Stimulated activated CD8-positive, alpha-beta memory T cell treated with anti-CD3 and anti-CD28 coated beads, Interleukin-15, amount 100 ng/mL, for 24 hours (primary cell): ENCODE measurements at regions not wholly inside any gene's neighbourhood (a gene's known extent, or its start where the extent isn't known, plus 50 kb on each side); places are given as distances from the start of the nearest gene placed in this dataset.

ENCODE experiments used
- DNase-seq: peaks from one replicate; pipeline ENCODE4 v3.0.0-alpha.2; 2020; ENCODE audit warnings: low read depth

DNA sequence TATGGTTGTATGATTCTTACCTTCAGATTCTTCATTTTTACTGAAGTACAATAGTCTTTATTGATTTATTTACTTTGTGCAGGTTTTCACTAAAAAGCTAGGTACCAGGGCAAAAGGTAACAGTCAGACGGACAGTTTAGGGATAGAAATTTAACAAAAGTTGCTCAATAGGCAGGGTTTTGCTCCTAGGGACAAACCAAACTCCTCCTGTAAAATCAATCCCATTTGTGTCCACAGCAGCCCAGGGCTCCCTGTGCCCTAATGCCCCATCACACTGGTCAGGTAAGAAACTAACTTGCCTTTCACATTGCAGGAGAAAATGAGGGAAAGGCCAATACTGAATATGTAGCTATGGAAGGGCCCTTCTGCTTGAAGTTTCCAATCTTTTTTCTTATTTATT is 410.9 kb downstream of the EPHA4 start:
- DNase-seq = no peak

DNA sequence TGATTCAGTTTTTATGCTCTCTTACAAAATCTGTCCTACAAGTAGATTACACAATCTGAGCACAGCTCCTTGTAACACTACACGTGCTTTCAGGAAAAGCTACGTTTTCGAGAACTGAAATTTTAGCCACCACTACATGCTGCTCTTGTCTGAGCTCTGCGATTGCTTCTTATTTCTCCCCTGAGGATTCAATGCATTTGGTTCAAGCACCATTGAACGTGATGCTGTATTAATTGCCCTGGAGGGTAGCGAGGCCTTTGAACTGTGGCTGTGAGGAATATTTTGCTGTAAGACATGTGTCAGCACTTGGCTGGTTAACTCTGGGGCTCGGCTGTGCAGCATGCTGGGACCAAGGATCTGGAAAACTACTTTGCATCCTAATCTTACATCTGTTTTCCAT is 405.8 kb downstream of the EPHA4 start:
- DNase-seq = no peak

DNA sequence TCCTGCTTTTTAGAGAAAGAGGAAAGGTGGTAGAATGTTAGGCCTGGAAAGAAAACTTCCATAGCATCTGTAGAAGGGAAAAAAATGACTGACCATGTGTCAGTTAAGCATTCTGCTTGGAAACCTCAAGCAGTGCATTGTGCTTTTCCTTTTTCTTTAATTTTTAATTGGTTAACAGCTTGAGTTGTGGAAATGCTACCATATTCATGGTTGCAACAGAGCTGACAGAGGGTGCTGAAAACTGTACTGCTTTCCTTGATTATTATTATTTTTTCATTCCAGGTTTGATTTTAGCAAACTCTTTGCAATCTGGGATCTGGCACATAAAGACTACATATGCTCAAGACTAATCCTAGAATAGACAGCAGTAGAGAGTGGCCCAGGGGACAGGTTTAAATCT is 404.5 kb downstream of the EPHA4 start:
- no peak for DNase-seq

DNA sequence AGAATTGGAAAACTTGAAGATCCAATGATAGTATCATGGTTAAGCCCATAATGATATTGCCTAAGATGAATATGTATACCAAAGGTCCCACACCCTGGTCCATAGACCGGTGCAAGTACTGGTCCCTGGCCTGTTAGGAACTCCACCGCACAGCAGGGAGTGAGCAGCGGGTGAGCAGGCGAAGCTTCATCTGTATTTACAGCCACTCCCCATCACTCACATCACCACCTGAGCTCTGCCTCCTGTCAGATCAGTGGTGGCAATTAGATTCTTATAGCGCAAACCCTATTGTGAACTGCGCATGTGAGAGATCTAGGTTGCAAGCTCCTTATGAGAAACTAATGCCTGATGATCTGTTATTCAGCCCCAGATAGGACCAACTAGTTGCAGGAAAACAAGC is 402.4 kb downstream of the EPHA4 start:
- DNase-seq = no peak

DNA sequence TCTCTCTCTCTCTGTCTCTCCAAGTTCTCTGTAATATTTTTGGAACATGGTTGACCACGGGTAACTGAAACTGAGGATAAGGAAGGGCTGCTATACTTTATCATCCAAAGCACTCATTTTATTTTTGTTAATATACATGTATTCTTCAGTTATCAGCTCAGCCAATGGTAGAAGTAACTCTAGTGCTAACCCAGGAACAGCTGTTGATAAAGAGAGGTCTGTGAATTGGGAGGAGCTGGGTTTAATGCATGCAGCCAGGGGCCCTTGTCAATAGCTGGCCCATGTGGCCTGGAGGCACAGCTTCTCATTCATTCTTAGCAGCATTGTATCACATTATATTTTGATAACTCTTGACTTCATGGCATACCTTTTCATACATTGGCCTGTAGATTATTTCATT is 401.6 kb downstream of the EPHA4 start:
- no peak for DNase-seq

DNA sequence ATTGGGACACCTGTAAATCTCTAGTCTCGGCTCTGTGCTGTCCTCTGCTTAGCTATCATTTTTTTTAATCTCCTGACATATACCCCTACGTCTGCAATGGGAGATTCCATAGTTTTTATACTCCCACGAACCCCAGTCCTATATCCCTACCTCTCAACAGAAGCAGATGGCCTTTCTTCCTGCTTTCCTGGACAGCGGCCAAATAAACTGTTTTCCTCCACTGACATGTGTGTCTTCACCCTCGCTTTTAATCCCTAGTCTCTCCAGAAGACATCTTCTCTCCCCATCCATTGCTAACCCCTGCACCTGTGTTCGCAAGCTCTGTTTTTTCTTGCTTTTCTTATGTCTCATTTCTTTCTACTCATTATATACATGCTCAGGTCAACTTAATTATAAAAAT is 395.4 kb downstream of the EPHA4 start:
- DNase-seq = no peak

DNA sequence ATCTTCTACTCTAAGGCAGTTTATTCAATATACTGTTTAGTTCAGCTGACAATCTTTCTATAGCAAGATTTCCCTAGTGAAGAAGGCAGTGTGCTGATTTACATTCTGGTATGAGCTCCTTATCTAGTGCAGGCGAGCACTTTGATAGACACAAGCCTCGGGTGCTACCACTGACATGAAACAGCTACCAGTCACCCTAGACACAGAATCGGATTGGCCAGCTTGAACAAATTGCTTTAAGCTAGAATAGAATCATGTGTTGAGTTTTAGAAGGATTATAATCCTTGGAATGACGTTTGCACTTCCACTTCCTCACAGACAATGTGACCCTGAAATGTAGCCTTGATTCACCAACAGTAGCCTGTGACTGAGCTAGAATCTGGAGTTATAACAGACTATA is 394.0 kb downstream of the EPHA4 start:
- DNase-seq = no peak

DNA sequence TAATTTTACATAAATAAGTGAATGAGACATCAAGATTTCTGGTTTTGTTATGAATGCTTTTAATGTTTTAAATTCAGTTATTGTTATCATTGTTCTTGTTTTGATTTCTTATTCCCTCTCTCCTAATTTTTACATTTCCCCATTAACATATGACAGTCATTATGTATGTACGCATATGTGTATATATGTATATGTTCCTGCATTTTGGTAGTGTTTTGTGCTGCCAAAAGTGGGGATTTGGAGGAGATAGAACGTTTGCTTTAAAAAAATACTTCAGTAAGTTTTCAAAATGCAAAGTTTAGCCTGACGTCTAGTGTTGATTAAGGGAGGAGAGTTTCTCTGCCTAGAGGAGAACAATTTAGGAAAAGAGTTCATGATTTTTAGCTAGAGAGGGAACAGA is 385.2 kb downstream of the EPHA4 start:
- no peak for DNase-seq

DNA sequence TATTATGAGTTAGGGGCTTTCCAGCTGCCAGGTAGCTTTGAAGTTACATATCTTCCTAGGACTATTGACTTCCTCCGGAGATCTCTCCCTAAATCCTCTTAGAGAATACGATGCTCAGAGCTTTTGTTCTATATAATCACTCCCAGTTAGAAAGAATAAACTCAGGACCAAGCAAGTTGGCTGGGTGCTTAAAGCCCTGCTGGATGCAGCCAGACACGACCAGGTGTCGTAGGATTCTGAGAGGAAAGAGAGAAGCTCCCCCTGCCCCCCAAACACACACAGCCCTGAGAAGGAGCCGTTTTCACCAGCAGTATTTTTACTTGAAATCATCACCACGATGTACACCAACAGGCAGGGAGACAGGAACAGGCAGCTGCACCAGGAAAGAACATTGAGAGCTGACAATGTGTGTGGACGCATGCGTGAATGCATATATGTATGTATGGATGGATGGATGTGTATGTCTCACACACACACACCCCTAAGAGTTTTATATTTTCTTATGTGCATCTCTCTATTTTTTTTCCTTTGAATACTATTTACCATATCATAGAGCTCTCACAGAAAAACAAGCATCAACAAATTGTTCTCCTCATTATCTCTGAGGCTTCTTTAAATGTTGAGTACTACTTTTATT is 382.6 kb downstream of the EPHA4 start:
- no peak for DNase-seq

DNA sequence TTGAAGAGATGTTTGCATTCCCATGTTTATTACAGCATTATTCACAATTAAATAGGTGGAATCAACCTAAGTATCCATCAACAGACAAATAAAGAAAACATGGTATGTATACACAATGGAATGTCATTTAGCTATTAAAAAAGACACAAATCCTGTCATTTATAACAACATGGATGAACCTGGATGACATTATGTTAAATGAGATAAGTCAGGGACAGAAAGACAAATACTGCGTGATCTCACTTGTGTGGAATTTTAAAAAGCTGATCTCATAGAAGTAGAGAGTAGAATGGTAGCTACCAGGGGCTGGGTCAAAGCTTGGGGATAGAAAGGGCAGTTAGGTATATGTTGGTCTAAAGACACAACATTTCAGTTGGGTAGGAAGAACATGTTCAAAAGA is 376.3 kb downstream of the EPHA4 start:
- no peak for DNase-seq

DNA sequence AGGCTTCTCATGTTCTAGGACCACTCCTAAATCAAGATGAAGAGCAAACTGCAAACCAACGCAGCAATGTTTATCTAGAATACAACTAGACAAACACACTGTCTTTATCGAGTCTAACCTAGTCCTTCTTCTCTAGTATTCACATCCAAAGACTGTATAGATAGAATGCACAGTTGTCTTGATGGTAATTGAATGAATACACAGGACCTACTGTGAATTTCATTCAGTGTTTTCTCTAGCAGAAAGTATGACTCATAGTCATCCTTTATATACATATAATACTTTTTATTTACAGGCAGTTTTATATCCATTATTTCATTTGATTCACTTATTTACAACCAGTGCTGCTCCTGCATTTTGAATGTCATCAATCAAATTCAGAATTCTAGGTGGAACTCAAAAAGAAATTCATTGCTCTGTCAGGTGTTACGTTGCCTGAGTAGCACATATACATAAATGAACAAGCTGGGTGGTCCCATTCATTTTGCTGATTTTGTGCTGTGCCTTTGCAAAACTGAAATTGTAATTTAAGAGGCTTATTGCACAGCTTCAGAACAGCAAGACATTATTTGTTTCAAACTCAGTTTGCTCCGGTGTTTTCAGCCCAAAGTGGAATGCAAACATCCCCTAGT is 374.8 kb downstream of the EPHA4 start:
- no peak for DNase-seq

DNA sequence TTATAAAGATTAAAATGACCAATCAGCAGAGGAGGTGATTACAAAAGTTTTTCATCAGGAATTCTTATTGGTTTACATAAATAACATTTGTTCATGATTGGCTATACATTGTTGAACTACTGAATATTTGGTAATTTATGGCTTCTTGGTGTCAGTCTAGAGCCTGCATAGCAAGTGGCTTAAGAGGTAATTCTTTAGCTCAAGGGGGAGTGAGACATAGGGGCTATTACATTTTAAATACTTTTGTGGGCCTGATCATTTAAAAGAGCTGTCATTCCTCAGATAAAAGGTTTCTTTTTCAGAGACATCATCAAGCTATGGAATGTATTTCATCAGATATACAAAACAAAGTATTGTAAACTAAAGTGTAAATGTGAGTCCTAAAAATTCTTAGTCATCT is 373.8 kb downstream of the EPHA4 start:
- no peak for DNase-seq

DNA sequence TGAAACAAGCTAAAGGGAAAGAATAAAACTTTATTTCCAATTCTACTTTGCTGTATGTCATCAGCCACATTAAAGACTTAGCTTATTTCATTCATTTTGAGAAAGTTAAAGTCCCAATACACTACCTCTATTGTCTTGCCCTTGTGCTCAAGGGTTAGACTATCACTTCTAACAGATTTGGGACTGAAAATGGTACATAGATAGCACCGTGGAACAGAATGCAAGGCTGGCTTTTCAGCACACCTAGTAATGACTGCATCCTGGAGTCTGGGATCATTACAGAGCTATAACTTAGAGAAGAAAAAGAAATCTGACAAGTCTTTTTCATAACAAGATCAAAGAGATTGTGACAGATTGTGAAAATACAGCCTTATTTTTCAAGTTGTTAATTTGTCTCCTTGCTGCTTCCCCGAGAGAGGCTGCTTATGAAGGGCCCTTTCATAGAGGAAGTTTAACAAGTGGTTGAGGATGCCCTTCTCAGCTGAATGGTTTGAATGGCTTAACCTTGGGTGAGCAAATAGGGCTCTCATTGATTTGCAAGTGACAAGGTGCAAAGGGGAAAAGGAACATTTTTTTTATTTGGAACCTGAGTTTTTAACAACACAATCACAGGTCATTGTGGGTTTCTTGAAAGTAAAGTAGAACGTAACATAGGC is 371.8 kb downstream of the EPHA4 start:
- no peak for DNase-seq

DNA sequence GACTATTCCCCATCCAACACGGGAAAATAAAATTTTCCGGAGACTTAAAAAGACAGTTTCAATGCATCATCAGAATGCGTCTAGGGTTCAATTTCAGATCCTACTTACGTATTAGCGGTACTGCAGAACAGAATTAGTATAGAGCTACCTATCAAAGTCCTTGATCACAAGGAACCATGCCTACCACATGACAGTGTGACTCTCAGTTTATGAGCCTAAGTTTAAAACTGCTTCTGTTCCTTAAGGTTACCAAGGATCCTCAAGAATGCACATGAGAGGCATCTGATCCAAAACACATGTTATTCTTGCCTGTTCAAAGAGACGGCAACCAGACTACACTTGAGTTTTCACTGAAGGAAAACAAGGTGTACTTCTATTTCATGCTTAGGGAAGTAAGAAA is 369.7 kb downstream of the EPHA4 start:
- DNase-seq = no peak

DNA sequence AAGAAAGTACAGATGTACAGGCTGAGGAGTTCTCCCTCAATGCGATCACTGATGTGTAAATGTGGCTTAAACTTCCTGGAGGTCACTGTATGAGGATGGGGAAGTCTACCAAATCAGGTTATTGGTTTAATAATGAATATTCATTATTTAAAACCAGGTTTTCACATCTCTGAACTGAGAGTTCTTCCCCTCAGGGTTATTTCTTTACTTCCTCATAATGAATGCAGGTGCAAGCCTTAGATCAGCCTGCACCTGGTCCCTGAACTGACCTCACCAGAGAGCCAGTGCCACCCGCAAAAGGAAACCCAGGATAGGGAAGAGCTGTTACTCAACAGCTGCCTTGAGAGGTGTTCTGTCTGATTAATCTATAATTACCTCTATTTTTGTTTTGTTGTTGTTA is 369.0 kb downstream of the EPHA4 start:
- DNase-seq = no peak

DNA sequence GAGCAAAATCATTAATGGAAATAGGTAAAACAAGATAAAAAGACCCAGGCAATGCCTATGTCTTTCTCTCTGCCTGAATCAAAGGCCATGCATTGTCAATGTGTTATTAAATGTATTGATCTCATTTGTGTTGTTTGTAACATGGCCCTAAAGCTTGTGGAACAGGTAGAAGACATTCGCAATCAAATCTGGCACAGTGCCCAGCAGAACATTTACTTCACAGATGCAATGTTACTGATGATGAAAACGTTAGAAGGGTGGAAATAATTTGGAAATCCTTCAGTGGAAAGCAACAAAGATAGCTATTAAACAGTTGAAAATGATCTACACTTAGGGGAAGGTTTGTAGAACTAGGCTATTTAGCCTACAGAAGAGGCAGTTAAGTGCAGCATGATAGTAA is 368.2 kb downstream of the EPHA4 start:
- DNase-seq = no peak

DNA sequence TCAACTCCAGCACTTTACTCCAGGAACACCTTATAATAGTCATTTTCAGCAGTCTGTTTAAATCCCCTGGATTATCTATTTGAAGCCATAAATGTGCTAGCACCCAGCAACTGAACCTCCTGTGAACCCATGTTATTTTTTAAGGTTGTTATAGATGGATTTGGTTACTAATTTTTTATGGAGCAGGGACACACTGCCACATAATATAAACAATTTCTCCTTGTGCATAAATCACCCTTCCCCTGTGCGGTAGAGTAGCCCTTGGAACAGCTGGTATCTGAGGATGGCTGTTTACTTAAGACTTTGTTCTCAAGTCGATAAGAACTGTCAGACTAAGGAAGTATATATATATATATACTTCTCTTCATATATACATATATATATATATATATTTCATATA is 367.4 kb downstream of the EPHA4 start:
- DNase-seq = no peak

DNA sequence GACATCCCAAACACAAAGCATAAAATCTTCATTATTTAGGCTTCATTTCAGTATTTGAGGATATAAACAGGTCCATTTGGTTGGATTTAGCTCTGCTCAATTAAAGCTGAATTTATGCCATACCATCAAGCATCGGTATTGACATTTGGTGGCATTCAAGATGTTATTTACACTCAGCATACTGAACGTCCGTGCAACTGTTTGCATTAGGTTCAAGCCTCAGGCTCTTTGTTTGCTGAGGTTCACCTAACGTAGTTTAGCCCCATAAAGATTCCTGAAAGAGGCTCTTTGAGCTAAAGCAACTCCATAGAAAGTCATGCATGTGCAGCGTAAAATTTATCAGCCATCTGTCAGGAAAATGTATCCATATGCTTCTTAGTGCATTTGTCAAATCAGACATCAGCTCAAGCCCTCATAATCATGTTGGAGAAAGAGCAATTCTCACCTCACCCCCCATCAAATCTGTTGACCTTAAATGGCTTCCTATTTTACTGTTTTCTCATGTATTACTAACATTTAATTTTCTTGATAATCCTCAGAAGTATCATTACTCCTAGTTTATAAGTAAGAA is 366.9 kb downstream of the EPHA4 start:
- no peak for DNase-seq

DNA sequence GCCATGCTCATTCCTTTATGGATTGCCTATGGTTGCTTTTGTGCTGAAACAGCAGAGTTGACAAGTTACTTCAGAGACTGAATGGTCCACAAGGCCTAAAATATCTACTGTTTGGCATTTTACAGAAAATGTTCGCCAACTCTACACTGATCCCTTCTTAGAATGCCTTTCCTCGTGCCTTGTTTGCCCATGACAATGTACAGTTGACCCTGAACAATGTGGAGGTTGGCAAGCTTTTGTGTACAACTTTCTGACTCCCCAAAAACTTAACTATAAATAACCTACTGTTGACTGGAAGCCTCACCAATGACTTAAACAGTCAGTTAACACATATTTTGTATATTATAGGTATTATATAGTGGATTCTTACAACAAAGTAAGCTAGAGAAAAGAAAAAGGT is 361.4 kb downstream of the EPHA4 start:
- DNase-seq = no peak

DNA sequence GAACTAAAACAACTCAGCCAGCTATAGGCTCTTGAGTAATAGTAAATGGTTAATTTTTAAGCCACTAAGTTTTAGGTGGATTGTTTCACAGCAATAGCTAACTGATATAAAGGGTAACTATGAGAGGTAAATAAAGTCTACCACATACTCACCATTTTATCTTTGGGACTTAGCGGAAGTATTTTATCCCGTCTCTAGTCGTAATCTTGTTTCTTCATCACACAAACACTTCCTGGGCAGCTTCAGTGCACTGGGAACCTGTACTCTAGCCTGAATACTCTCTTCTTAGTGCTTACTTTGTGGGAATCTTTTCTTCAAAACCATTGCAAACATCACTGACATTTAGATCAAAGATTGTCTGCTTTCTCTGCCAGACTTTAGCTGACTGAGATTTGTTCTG is 360.5 kb downstream of the EPHA4 start:
- DNase-seq = no peak

DNA sequence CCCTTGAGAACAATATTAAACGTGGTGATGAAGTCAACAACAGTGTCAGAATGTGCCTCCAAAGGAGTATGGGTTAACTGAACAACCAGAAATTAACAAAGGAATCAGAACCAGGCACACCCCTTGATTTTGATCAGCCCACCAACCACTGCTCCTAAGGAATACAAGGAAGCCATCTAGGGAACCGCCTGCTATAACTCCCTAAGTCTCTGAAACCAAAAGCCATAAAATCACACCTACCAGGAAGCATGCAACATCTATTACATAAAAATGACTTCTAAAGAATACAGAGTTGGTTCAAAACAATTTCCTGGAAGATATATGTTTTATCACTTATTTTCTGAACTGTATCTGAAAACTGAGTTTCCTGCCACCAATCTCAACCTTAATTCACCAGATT is 360.0 kb downstream of the EPHA4 start:
- DNase-seq = no peak

DNA sequence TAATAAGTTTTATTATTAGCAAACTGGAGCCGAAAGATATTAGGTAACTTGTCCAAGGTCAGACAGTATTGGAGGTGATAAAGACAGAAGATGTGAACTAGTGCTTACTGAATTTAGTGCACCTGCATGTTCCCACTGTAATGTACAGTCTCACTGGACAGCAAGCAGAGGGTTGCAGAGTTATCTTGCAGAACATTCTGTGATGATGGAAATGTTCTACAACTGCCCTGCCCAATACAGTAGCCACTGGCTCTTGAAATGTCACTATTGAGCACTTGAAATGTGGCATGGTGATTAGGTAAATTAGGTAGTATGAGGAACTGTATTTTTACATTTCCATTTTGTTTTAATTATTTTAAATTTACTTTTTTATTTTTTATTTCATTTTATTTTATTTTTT is 356.6 kb downstream of the EPHA4 start:
- DNase-seq = no peak

DNA sequence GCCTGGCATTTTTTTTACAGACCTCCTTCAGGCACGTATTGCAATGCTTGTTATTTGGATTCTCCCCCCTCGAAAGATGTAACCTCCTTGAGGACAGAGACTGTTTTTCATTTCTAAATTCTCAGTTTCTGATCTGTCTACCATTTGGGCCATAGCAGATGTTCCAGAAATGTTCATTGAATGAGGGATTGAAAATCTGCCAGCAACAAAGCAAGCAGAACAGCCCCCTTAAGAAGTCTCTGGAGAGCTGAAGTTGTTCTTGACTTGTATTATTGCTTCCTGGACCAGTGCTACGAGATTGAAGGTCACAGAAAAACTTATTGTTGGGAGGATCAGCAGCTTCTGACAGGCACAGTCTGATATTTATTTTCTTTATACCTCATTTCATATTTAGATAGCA is 355.5 kb downstream of the EPHA4 start:
- no peak for DNase-seq

DNA sequence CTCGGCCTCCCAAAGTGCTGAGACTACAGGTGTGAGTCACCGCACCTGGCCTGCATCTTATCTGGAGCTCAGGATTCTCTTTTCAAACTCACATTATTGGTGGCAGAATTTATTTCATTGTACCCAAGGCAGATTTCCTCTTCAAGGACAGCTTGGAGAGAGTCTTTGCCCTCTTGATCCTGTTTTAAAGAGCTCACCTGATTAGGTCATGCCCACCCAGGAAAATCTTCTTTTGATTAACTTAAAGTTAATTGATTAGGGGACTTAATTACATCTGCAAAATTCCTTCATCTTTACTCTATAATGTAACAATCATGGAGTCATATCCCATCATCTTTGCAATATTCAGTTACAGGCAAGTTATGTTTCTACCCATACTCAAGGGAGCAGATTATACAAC is 346.4 kb downstream of the EPHA4 start:
- no peak for DNase-seq
